ENCODE measurements at regions not wholly inside any gene's neighbourhood (a gene's known extent, or its start where the extent isn't known, plus 50 kb on each side); places are given as distances from the start of the nearest gene placed in this dataset.
"Not testable (repeated sequence)": the region's sequence is repeated elsewhere in the genome, so short reads cannot be mapped to it uniquely, and the experiment has no call there.

DNA sequence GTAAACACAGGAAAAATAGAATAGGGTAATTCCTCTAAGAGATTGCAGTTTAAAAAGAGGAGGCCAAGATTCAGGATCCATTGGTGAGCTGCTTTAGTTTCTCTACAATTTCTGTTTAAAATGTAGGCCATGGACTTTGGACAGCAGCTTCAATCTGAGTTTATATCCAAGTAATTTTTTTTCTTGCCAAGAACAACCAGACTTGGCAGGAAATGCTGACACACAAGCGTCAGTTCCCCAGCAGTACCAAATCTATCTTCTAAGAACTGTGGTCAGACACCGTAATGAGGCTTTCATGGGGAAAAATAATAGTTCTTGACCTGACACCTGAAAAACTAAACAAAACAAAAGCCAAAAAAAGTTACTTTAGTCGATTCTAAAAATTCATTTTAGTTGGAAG lies 528.8 kb downstream of the CSNK1G3 start:
- DNase-seq = no peak

GRCh38 chr5:124039410-124039809 lies 527.4 kb downstream of the CSNK1G3 start:
- DNase-seq = no peak

GRCh38 chr5:124036786-124037185 lies 524.8 kb downstream of the CSNK1G3 start:
- no peak for DNase-seq

GRCh38 chr5:124034963-124035362 lies 523.0 kb downstream of the CSNK1G3 start:
- DNase-seq = no peak

- DNase-seq = no peak
Observed at GRCh38 chr5:124034083-124034700, 522.2 kb downstream of the CSNK1G3 start.

DNA sequence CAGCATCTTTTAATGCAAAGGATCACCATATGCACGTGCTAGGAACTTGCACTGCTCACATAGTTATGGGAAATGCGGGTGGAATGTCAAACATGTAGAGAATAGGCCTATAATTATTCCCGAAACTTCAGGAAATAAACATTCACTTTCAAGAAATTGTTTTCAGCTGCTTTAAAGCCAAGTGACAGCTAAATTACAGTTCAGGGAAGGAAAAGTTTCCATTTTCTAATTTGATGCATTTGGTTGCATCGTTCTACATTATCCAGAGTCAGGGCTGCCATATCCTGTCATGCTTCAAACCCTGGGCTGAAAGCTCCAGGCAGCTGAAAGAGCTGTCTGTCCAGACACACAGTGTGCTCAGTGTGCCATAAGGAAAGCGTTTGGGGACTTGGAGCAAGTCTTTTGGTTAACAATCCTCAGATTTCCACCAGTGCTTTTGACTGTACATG lies 518.1 kb downstream of the CSNK1G3 start:
- DNase-seq = no peak

DNA sequence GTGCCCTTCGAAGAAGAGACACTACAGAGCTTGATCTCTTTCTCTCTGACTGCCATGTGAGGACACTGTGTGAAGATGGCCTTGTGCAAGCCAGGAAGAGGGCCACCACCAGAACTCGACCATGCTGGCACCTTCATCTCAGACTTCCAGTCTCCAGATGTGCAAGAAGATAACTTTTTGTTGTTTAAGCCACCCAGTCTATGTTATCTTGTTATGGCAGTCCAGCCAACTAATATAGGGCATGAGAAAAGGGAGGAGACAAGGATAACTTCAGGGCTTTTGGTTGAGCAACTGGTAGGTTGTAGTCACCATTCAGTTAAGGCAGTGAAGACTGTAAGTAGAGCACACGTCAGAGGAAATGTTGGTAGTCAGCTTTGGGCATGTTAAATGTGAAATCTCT lies 515.5 kb downstream of the CSNK1G3 start:
- DNase-seq = no peak

DNA sequence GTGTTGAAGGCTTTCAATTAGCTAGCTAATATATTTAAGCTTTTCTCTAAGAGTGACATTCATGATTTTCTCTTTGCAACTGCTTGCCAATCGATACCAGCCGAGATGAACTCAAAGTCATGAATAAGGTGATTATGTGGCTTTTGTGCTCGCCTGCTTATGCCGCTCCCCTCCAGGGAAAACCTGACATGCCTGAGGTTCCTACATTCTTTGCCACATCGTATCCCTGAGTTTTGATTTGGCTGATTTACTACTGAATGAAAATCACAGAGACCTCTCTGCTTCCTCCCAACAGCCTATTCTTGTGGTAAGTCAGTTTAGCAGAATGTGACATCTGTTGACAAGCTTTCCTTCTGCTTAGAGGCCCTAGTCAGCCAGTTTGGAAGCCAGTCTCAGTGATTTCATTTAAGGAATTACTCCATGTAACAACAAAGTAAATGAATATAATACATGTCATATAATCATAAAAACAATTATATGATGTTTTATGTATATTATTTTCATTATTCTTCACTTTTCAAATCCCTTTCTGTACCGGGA lies 513.4 kb downstream of the CSNK1G3 start:
- no peak for DNase-seq

- no peak for DNase-seq
Observed at GRCh38 chr5:124022966-124023365, 511.0 kb downstream of the CSNK1G3 start.

DNA sequence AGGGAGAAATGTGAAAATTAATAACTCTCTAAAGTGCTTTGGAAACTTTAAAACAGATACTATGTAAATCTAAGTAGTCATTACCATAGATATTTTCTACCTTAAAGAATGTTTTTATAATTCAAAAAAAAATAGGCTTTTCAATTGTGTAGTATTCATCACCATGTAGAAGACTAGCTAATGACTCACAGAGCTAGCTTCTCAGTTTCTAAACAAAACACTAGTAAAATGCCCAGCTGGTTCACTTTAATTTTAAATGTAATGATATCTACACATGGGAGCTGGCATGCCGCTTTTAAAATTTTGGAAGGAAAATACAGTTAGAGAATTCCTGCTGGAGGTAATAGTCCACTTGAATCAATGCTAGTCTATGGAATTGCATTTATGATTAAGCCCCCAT lies 509.8 kb downstream of the CSNK1G3 start:
- DNase-seq = no peak

DNA sequence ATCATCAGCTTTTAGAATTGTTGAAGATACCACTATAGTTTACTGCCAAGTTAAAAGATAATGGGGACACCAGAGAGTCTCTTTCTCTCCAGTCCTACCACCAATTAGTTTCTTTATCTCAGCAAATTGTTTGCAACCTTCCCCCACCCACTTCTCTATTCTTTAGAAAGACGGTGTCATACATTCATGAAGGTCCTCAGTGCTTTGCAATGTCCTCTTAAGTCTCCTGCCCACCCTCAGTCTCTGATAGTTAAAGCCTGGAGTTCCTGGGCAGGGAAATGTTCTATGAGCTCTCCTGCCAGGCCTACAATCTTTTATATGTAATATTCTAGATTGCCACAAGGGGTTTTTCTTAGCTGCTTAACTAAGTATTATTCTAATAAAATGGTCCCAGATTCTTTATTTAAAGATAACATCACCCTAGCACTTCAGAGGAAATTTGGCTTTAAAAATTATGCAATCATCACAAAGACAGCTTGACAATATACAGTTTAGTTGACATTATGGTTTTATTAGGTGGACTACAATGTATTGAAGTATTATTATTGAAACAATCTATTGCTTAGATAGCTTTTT lies 509.2 kb downstream of the CSNK1G3 start:
- DNase-seq = no peak

- not testable (repeated sequence) for DNase-seq
Observed at GRCh38 chr5:124017321-124017720, 505.3 kb downstream of the CSNK1G3 start.

DNA sequence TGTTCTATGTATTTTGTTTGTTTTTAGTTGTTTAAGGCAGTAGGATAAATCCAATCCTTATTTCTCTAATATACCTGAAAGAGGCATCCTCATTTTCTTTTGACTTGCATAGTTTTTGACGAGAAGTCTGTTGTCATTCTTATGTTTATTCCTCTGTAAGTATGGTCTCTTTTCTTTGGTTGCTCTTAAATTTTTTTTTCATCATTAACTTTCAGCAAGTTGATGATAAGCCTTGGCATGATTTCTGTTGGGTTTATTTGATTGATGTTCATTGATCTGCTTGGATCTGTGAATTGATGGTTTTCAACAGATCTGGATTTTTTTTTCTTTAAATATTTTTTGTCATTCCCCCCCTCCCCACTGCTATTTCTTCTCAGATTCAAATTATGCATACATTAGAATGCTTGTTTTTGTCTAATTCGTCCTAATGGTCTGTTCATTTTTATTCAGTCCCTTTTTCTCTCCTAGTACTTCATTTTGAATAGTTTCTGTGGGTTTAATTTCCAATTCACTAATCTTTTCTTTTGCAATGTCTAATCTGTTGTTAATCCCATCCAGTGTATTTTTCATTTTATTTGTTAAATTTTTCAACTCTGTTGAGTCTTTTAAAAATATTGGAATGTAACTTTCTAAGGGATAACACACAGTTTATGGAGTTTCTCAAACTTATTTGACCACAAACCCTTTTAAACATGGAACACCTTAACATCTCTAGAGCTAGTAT lies 495.9 kb downstream of the CSNK1G3 start:
- no peak for DNase-seq

- DNase-seq = no peak
Observed at GRCh38 chr5:124001036-124001615, 489.1 kb downstream of the CSNK1G3 start.

- no peak for DNase-seq
Observed at GRCh38 chr5:124000538-124000937, 488.6 kb downstream of the CSNK1G3 start.

DNA sequence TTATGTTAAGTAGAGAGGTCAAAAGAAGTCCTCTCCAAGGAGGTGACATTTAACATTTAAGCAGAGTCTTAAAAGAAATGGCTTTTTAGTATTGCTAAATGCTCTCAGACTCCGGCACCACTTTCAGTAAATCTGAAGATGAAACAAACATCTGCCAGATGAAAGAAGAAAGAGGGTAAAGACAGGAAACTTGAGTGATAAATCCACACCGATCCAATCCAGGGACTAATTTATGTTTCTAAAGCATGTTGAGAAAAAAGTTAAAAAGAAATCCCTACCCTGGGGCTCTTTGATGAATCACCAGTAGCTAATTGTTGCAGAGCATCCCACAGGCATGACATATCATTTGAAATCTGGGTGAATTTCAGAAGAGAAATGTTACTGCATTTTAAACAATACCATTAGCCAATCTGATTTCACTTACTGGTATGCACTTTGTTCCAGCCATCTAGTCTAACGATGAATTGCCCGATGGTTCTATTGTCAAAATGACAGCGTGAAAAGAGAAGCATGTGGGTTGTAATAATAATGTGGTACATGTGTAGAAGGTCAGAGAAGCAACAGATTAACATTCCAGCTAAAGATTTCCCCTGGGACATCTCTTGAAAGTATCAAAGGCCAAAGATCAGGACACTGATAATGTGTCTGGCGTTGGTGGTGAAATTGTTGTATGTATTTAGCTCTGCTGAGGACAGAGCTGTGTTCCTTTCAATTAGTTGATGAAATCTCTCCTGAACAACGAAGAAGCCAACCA lies 485.7 kb downstream of the CSNK1G3 start:
- no peak for DNase-seq

DNA sequence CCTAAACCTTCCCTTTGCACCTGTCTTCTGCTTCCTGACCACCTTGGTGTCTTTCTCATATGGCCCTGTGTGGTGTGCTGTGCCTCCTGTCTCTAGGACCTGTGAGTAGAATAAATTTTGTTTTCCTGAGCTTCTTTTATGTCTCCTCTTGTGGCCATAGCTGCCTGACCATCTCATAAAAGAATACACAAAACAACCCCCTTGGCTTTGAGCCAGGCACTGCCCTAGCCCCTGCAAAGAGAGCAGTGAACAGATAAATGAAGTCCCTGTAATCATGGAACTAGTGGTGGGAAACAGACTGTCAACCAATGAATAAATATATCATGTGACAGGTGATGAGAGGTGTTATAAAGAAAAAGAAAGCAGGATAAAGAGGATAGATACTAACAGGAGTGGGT lies 485.1 kb downstream of the CSNK1G3 start:
- DNase-seq = no peak

DNA sequence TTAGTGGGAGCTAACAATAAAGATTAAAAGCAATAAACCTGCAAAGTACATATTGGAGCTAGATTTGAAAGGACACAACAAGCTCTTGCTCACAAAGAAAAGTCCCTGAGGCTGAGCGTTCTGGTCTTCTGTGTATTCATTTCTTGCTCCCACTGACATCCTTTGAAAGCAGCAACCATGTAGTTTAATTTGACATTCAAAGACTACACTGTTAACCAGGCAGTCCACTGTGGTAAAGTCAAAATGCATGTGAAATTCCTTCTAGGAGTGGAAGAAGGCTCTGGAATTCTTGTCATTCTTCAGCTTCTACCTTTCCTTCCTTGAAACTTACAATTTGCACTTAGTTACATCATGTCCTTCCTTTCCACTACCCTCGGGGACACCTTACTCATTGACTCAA lies 480.7 kb downstream of the CSNK1G3 start:
- no peak for DNase-seq

GRCh38 chr5:123987956-123988355 lies 476.0 kb downstream of the CSNK1G3 start:
- no peak for DNase-seq

GRCh38 chr5:123976379-123977033 lies 464.5 kb downstream of the CSNK1G3 start:
- no peak for DNase-seq

GRCh38 chr5:123975521-123975920 lies 463.5 kb downstream of the CSNK1G3 start:
- DNase-seq = not testable (repeated sequence)

DNA sequence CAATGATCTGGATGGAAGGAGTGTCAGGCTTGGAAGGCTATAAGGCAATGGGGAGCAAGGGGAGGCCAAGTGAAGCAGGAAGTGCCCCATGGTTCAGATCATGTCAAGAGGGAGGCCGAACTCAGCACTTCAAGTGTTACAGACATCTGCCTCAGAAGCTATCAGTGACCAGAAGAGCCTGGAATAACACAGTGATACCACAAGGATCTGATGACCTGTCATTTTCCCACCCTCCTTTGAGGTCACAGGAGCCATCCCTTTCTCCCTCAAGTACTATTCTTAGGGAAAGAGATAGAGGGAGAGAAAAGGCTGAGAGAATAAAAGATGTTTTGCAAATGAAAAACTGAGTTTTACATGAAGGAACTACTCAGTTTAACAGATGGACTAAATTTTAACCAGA lies 454.8 kb downstream of the CSNK1G3 start:
- DNase-seq = no peak
